IPS-NIHi7 (cell line): ENCODE measurements at regions not wholly inside any gene's neighbourhood (a gene's known extent, or its start where the extent isn't known, plus 50 kb on each side); places are given as distances from the start of the nearest gene placed in this dataset.
"Not testable (repeated sequence)": the region's sequence is repeated elsewhere in the genome, so short reads cannot be mapped to it uniquely, and the experiment has no call there.

Experiments
- DNase-seq: peaks from one replicate; pipeline ENCODE4 v3.0.0; 2012; ENCODE audit warnings: mixed read lengths; ENCODE audit errors: extremely low spot score

GRCh38 chr20:22690616-22691179 is 106.3 kb upstream of the FOXA2 start:
- DNase-seq: no peak

GRCh38 chr20:22691369-22692118 is 107.2 kb upstream of the FOXA2 start:
- peak; percentile 94 for DNase-seq

- DNase-seq: peak; percentile 21
Observed at GRCh38 chr20:22692119-22692475, 107.7 kb upstream of the FOXA2 start.

GRCh38 chr20:22692620-22693019 is 108.2 kb upstream of the FOXA2 start:
- DNase-seq: not testable (repeated sequence)

GRCh38 chr20:22696759-22697158 is 112.4 kb upstream of the FOXA2 start:
- no peak for DNase-seq

- no peak for DNase-seq
Observed at GRCh38 chr20:22698259-22698842, 114.0 kb upstream of the FOXA2 start.

GRCh38 chr20:22699396-22699795 is 115.0 kb upstream of the FOXA2 start:
- no peak for DNase-seq

- DNase-seq: no peak
Observed at GRCh38 chr20:22700367-22700766, 116.0 kb upstream of the FOXA2 start.

GRCh38 chr20:22701679-22702308 is 117.4 kb upstream of the FOXA2 start:
- DNase-seq: no peak

- no peak for DNase-seq
Observed at GRCh38 chr20:22703843-22704242, 119.5 kb upstream of the FOXA2 start.

- DNase-seq: no peak
Observed at GRCh38 chr20:22711971-22712755, 127.8 kb upstream of the FOXA2 start.

- DNase-seq: no peak
Observed at GRCh38 chr20:22716821-22717351, 132.5 kb upstream of the FOXA2 start.

- peak; percentile 30 for DNase-seq
Observed at GRCh38 chr20:22717466-22717865, 133.1 kb upstream of the FOXA2 start.

GRCh38 chr20:22719167-22719591 is 134.8 kb upstream of the FOXA2 start:
- DNase-seq: peak; percentile 19

- no peak for DNase-seq
Observed at GRCh38 chr20:22720206-22720605, 135.8 kb upstream of the FOXA2 start.

- DNase-seq: peak; percentile 1
Observed at GRCh38 chr20:22722811-22723210, 138.4 kb upstream of the FOXA2 start.

- DNase-seq: peak; percentile 3
Observed at GRCh38 chr20:22723659-22724058, 139.3 kb upstream of the FOXA2 start.

- peak; percentile 2 for DNase-seq
Observed at GRCh38 chr20:22728146-22728745, 143.9 kb upstream of the FOXA2 start.

GRCh38 chr20:22729180-22729579 is 144.8 kb upstream of the FOXA2 start:
- no peak for DNase-seq

GRCh38 chr20:22729616-22730236 is 145.4 kb upstream of the FOXA2 start:
- no peak for DNase-seq

GRCh38 chr20:22732751-22733150 is 148.4 kb upstream of the FOXA2 start:
- no peak for DNase-seq
